HL-60 (cell line): ENCODE measurements at regions not wholly inside any gene's neighbourhood (a gene's known extent, or its start where the extent isn't known, plus 50 kb on each side); places are given as distances from the start of the nearest gene placed in this dataset.

ENCODE experiments used
- DNase-seq, 2 experiments: peaks; one replicate each; pipeline ENCODE4 v3.0.0-alpha.2; 2010 to 2020; ENCODE audit warnings: low read depth in 1 of 2, low spot score in 1 of 2
- H3K27ac ChIP-seq: fragments of 250-450 bp; sonication (Bioruptor Pico); replicated peaks from 2 replicates; pipeline ENCODE4 v1.5.1; 2020; ENCODE audit warnings: mild to moderate bottlenecking, moderate library complexity
- H3K27me3 ChIP-seq: fragments of 250-450 bp; sonication (Bioruptor Pico); 2 replicates; pipeline ENCODE4 v1.5.1; 2021; ENCODE audit warnings: mild to moderate bottlenecking, moderate library complexity; ENCODE audit not compliant: insufficient read depth, poor library complexity, severe bottlenecking
- H3K4me3 ChIP-seq: replicated peaks from 2 replicates; pipeline ENCODE4 v1.5.1; 2011; ENCODE audit warnings: mild to moderate bottlenecking, control low read depth, low read length; ENCODE audit not compliant: insufficient read depth
- CTCF ChIP-seq: IDR thresholded peaks from one replicate; pipeline ENCODE4 v1.5.1; 2011; ENCODE audit warnings: low read length, control low read depth, inconsistent platforms; ENCODE audit not compliant: insufficient read depth
- GABPA ChIP-seq: IDR thresholded peaks from 2 replicates; pipeline ENCODE4 v1.6.1; 2012; ENCODE audit warnings: low read depth
- POLR2AphosphoS5 ChIP-seq: IDR thresholded peaks from 2 replicates; pipeline ENCODE4 v1.6.1; 2012; ENCODE audit warnings: low read depth
- REST ChIP-seq: IDR thresholded peaks from 2 replicates; pipeline ENCODE4 v1.6.1; 2012; ENCODE audit warnings: low read depth; ENCODE audit not compliant: insufficient replicate concordance
- SPI1 ChIP-seq: IDR thresholded peaks from 2 replicates; pipeline ENCODE4 v1.6.1; 2012; ENCODE audit warnings: low read depth, mild to moderate bottlenecking, borderline replicate concordance

GRCh38 chr9:89887286-89887685 is 282.5 kb downstream of the GADD45G start:
- H3K27ac ChIP-seq: no peak overlapping the region
- no peak for DNase-seq
- TF ChIP-seq POLR2AphosphoS5 (no peak), GABPA (no peak), SPI1 (no peak), REST (no peak), CTCF (no peak)
- no peak overlapping the region for H3K4me3 ChIP-seq
- H3K27me3 ChIP-seq: no peaks in the 10 kb centered on the region

GRCh38 chr9:89888233-89888632 is 283.4 kb downstream of the GADD45G start:
- Histone ChIP-seq H3K27ac (no peak overlapping the region), H3K4me3 (no peak overlapping the region), H3K27me3 (no peaks in the 10 kb centered on the region)
- DNase-seq: no peak
- TF ChIP-seq SPI1: no peak

GRCh38 chr9:89888677-89889076 is 283.9 kb downstream of the GADD45G start:
- Histone ChIP-seq H3K4me3 (no peak overlapping the region), H3K27ac (no peak overlapping the region), H3K27me3 (no peaks in the 10 kb centered on the region)
- no peak for DNase-seq
- TF ChIP-seq SPI1 (no peak), CTCF (no peak), GABPA (no peak), REST (no peak), POLR2AphosphoS5 (no peak)

- H3K4me3 ChIP-seq: no peak overlapping the region
- no peak for DNase-seq
Measured at GRCh38 chr9:89889865-89890264, 285.1 kb downstream of the GADD45G start.

More at GRCh38 chr9:89889865-89890264, 285.1 kb downstream of the GADD45G start:
- Histone ChIP-seq H3K27ac (no peak overlapping the region), H3K27me3 (no peaks in the 10 kb centered on the region)
- no peak for TF ChIP-seq CTCF
- no peak for TF ChIP-seq POLR2AphosphoS5
- TF ChIP-seq GABPA: no peak
- no peak for TF ChIP-seq SPI1
- TF ChIP-seq REST: no peak
